Mesenchymal stem cell (in vitro differentiated cells and primary cell): ENCODE measurements at regions not wholly inside any gene's neighbourhood (a gene's known extent, or its start where the extent isn't known, plus 50 kb on each side); places are given as distances from the start of the nearest gene placed in this dataset.

Experiments
- DNase-seq: peaks from one replicate; pipeline ENCODE4 v3.0.0-alpha.2; 2013
- H2AFZ ChIP-seq: one replicate; pipeline ENCODE4 v1.6.1; 2013; ENCODE audit warnings: low read depth, mild to moderate bottlenecking, control low read depth, inconsistent platforms, low read length, moderate library complexity
- H2AK5ac ChIP-seq: 2 replicates; pipeline ENCODE4 v1.6.1; 2013; ENCODE audit warnings: low read length, moderate library complexity, mild to moderate bottlenecking, inconsistent platforms; ENCODE audit not compliant: severe bottlenecking
- H2BK120ac ChIP-seq: one replicate; pipeline ENCODE4 v1.6.1; 2013; ENCODE audit warnings: low read depth, mild to moderate bottlenecking, inconsistent platforms, low read length, moderate library complexity
- H2BK12ac ChIP-seq, 2 experiments: one replicate each; pipeline ENCODE4 v1.6.1; 2013; ENCODE audit warnings: inconsistent platforms in 2 of 2, low read length in 2 of 2, mild to moderate bottlenecking in 2 of 2, moderate library complexity in 2 of 2, control low read depth in 1 of 2
- H2BK15ac ChIP-seq: one replicate; pipeline ENCODE4 v1.6.1; 2013; ENCODE audit warnings: mild to moderate bottlenecking, low read depth, inconsistent platforms; ENCODE audit not compliant: poor library complexity, severe bottlenecking
- H2BK5ac ChIP-seq: 2 replicates; pipeline ENCODE4 v1.6.1; 2013; ENCODE audit warnings: low read depth, mild to moderate bottlenecking, low read length, control low read depth, inconsistent platforms; ENCODE audit not compliant: poor library complexity, severe bottlenecking
- H3K14ac ChIP-seq, 2 experiments: one replicate each; pipeline ENCODE4 v1.6.1; 2013; ENCODE audit warnings: inconsistent platforms in 2 of 2, low read length in 2 of 2, control low read depth in 1 of 2, mild to moderate bottlenecking in 1 of 2, moderate library complexity in 1 of 2
- H3K18ac ChIP-seq, 2 experiments: one replicate each; pipeline ENCODE4 v1.6.1; 2013; ENCODE audit warnings: inconsistent platforms in 2 of 2, low read length in 2 of 2, control low read depth in 1 of 2, low read depth in 1 of 2, mild to moderate bottlenecking in 1 of 2
- H3K23ac ChIP-seq, 2 experiments: one replicate each; pipeline ENCODE4 v1.6.1; 2013; ENCODE audit warnings: inconsistent platforms in 2 of 2, low read length in 2 of 2, mild to moderate bottlenecking in 2 of 2, moderate library complexity in 2 of 2, control low read depth in 1 of 2
- H3K27ac ChIP-seq: 2 replicates; pipeline ENCODE4 v1.5.1; 2013; ENCODE audit warnings: mild to moderate bottlenecking, moderate library complexity, low read length, control low read depth, inconsistent platforms; ENCODE audit not compliant: poor library complexity, severe bottlenecking
- H3K27me3 ChIP-seq, 2 experiments: 2 replicates each; pipeline versions ENCODE4 v1.6.1 to v1.7.0; 2013; ENCODE audit warnings: low read length in 2 of 2, mild to moderate bottlenecking in 2 of 2, moderate library complexity in 2 of 2, control low read depth in 1 of 2, inconsistent platforms in 1 of 2; ENCODE audit not compliant: control insufficient read depth in 1 of 2, insufficient read depth in 1 of 2
- H3K36me3 ChIP-seq, 2 experiments: 2 replicates each; pipeline versions ENCODE4 v1.6.1 to v1.7.0; 2013; ENCODE audit warnings: low read length in 2 of 2, control low read depth in 1 of 2, inconsistent platforms in 1 of 2, low read depth in 1 of 2, mild to moderate bottlenecking in 1 of 2; ENCODE audit not compliant: insufficient read depth in 2 of 2, control insufficient read depth in 1 of 2
- H3K4ac ChIP-seq, 2 experiments: one replicate each; pipeline ENCODE4 v1.6.1; 2013; ENCODE audit warnings: inconsistent platforms in 2 of 2, low read length in 2 of 2, mild to moderate bottlenecking in 2 of 2, moderate library complexity in 2 of 2, control low read depth in 1 of 2, low read depth in 1 of 2
- H3K4me1 ChIP-seq: 2 replicates; pipeline ENCODE4 v1.6.1; 2013; ENCODE audit warnings: low read depth, low read length, control low read depth; ENCODE audit not compliant: control insufficient read depth, insufficient read depth
- H3K4me2 ChIP-seq: 2 replicates; pipeline ENCODE4 v1.6.1; 2013; ENCODE audit warnings: low read length, mild to moderate bottlenecking, inconsistent platforms; ENCODE audit not compliant: poor library complexity, severe bottlenecking
- H3K4me3 ChIP-seq, 2 experiments: 2 replicates each; pipeline versions ENCODE4 v1.5.1 to v1.7.0; 2013; ENCODE audit warnings: low read length in 2 of 2, mild to moderate bottlenecking in 2 of 2, control low read depth in 1 of 2, low read depth in 1 of 2; ENCODE audit not compliant: insufficient read depth in 1 of 2
- H3K79me1 ChIP-seq: replicated peaks from 2 replicates; pipeline ENCODE4 v1.6.1; 2013; ENCODE audit warnings: mild to moderate bottlenecking, control low read depth, low read length, inconsistent platforms; ENCODE audit not compliant: poor library complexity, severe bottlenecking
- H3K9ac ChIP-seq: 2 replicates; pipeline ENCODE4 v1.7.0; 2013; ENCODE audit warnings: mild to moderate bottlenecking, low read length, moderate library complexity
- H3K9me3 ChIP-seq: 2 replicates; pipeline ENCODE4 v1.7.0; 2013; ENCODE audit warnings: mild to moderate bottlenecking, low read length; ENCODE audit not compliant: control insufficient read depth
- H4K8ac ChIP-seq: one replicate; pipeline ENCODE4 v1.6.1; 2013; ENCODE audit warnings: inconsistent platforms, mild to moderate bottlenecking, low read length, moderate library complexity
- H4K91ac ChIP-seq: one replicate; pipeline ENCODE4 v1.6.1; 2013; ENCODE audit warnings: mild to moderate bottlenecking, low read length, inconsistent platforms
- WGBS: methylation state at CpG from one replicate; pipeline ENCODE4 v1.1.7; 2013; ENCODE audit warnings: mixed read lengths; 5-methylcytosine and 5-hydroxymethylcytosine counted together

- Histone ChIP-seq H2BK12ac (no peak overlapping the region), H4K91ac (no peak overlapping the region), H3K27ac (no peak overlapping the region), H2BK5ac (no peak overlapping the region), H3K4me1 (no peaks in the 10 kb centered on the region), H3K4me3 (no peak overlapping the region), H3K9me3 (no peaks in the 10 kb centered on the region), H3K79me1 (no peaks in the 10 kb centered on the region), H3K18ac (no peak overlapping the region), H3K4me2 (no peak overlapping the region), H3K36me3 (no peaks in the 10 kb centered on the region), H3K23ac (no peak overlapping the region), H2AFZ (no peak overlapping the region), H2AK5ac (no peak overlapping the region), H3K27me3 (no peaks in the 10 kb centered on the region), H3K9ac (no peak overlapping the region), H3K4ac (no peak overlapping the region), H2BK15ac (no peak overlapping the region), H3K14ac (no peak overlapping the region), H2BK120ac (no peak overlapping the region), H4K8ac (no peak overlapping the region)
- DNase-seq: no peak
- WGBS: no CpG with 5 or more reads among the region's 3 CpGs
Measured at GRCh38 chr1:82287556-82287955, 486.8 kb downstream of the ADGRL2 start.

- H3K4me1 ChIP-seq: no peaks in the 10 kb centered on the region
- no peaks in the 10 kb centered on the region for H3K27me3 ChIP-seq
- WGBS: 43% methylated on average over 1 of the region's 1 CpG
- no peak overlapping the region for H3K23ac ChIP-seq
- H2AK5ac ChIP-seq: no peak overlapping the region
- no peak overlapping the region for H3K4me2 ChIP-seq
- H2BK120ac ChIP-seq: no peak overlapping the region
- no peaks in the 10 kb centered on the region for H3K36me3 ChIP-seq
- H3K14ac ChIP-seq: no peak overlapping the region
- H4K91ac ChIP-seq: no peak overlapping the region
- peak; percentile 62 for DNase-seq
- H2BK15ac ChIP-seq: no peak overlapping the region
- H2BK12ac ChIP-seq: no peak overlapping the region
- no peak overlapping the region for H3K27ac ChIP-seq
- no peak overlapping the region for H2AFZ ChIP-seq
- H3K18ac ChIP-seq: no peak overlapping the region
- no peaks in the 10 kb centered on the region for H3K9me3 ChIP-seq
- H3K79me1 ChIP-seq: no peaks in the 10 kb centered on the region
- H3K4me3 ChIP-seq: no peak overlapping the region
- no peak overlapping the region for H4K8ac ChIP-seq
- H3K9ac ChIP-seq: no peak overlapping the region
- H2BK5ac ChIP-seq: no peak overlapping the region
- no peak overlapping the region for H3K4ac ChIP-seq
Measured at GRCh38 chr1:82284213-82284612, 483.5 kb downstream of the ADGRL2 start.

GRCh38 chr1:82279241-82279640, 478.5 kb downstream of the ADGRL2 start:
- no peak overlapping the region for H3K4me2 ChIP-seq
- H3K4ac ChIP-seq: no peak overlapping the region
- no peak overlapping the region for H3K27ac ChIP-seq
- no peak overlapping the region for H2BK15ac ChIP-seq
- no peaks in the 10 kb centered on the region for H3K36me3 ChIP-seq
- no peak overlapping the region for H2AK5ac ChIP-seq
- no peak overlapping the region for H3K9ac ChIP-seq
- H3K27me3 ChIP-seq: no peaks in the 10 kb centered on the region
- no peak overlapping the region for H2BK12ac ChIP-seq
- H3K9me3 ChIP-seq: no peaks in the 10 kb centered on the region
- H3K79me1 ChIP-seq: no peaks in the 10 kb centered on the region
- no peak overlapping the region for H3K14ac ChIP-seq
- no peak for DNase-seq
- H2BK120ac ChIP-seq: no peak overlapping the region
- no peak overlapping the region for H4K91ac ChIP-seq
- no peak overlapping the region for H2AFZ ChIP-seq
- no peak overlapping the region for H3K23ac ChIP-seq
- H3K18ac ChIP-seq: no peak overlapping the region
- H3K4me1 ChIP-seq: no peaks in the 10 kb centered on the region
- 59% methylated on average over 5 of the region's 6 CpGs for WGBS
- H4K8ac ChIP-seq: no peak overlapping the region
- no peak overlapping the region for H3K4me3 ChIP-seq
- no peak overlapping the region for H2BK5ac ChIP-seq

- Histone ChIP-seq H3K79me1 (no peaks in the 10 kb centered on the region), H3K4me3 (no peak overlapping the region), H3K4me1 (no peaks in the 10 kb centered on the region), H3K36me3 (no peaks in the 10 kb centered on the region), H3K27me3 (no peaks in the 10 kb centered on the region), H2BK5ac (no peak overlapping the region), H3K18ac (no peak overlapping the region), H4K8ac (no peak overlapping the region), H3K4ac (no peak overlapping the region), H2AFZ (no peak overlapping the region), H3K14ac (no peak overlapping the region), H3K9ac (no peak overlapping the region), H2AK5ac (no peak overlapping the region), H3K9me3 (no peaks in the 10 kb centered on the region), H2BK120ac (no peak overlapping the region), H3K23ac (no peak overlapping the region), H4K91ac (no peak overlapping the region), H3K4me2 (no peak overlapping the region), H2BK12ac (no peak overlapping the region), H3K27ac (no peak overlapping the region), H2BK15ac (no peak overlapping the region)
- no peak for DNase-seq
- WGBS: 72% methylated on average over 2 of the region's 2 CpGs
Measured at GRCh38 chr1:82273816-82274215, 473.1 kb downstream of the ADGRL2 start.
